ENCODE measurements at regions not wholly inside any gene's neighbourhood (a gene's known extent, or its start where the extent isn't known, plus 50 kb on each side); places are given as distances from the start of the nearest gene placed in this dataset.

DNA sequence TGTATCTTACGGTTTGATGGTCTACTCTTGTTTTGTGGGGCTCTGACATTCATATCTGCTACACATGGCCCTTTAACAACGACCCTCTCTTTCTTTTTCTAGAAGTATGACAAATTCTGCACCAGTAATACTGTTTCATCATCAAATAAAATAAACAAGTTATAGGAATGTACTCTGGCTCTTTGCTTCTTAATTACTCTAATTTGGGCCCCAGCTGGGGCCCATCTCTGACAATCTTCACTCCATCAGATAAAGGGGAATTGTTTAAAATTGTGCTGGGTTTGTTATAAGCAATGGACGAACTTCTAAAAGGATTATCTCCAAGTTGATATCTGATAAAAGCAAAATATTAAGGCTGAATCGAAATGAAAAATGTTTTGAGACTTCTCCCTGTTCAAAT is 343.6 kb upstream of the JAG1 start:
- H4K91ac ChIP-seq (ENCODE audit: low read depth, low read length, poor library complexity): no peak overlapping the region
- H3K4me3 ChIP-seq (ENCODE audit: low read length in 2 of 2): no peak overlapping the region
- H2BK12ac ChIP-seq (ENCODE audit: low read length): no peak overlapping the region
- no peak overlapping the region for H2BK15ac ChIP-seq (ENCODE audit: low read length)
- no peak for DNase-seq (ENCODE audit: low spot score)
- no CpG with 5 or more reads among the region's 4 CpGs for WGBS, 2 donors (ENCODE audit: extremely low coverage in 2 of 2, insufficient read length in 2 of 2, insufficient replicate concordance in 1 of 2)
- H2BK120ac ChIP-seq (ENCODE audit: low read depth, low read length): no peak overlapping the region
- peaks cover 0 to 5% (median 0%) of the 10 kb centered on the region in 3 experiments for H3K27me3 ChIP-seq (ENCODE audit: control insufficient read depth in 3 of 3, insufficient read depth in 3 of 3, low read depth in 1 of 3, low read length in 3 of 3)
- H3K36me3 ChIP-seq (replicated peaks in 1 of 2; ENCODE audit: control insufficient read depth in 2 of 2, insufficient read depth in 2 of 2, low read length in 2 of 2): no peaks in the 10 kb centered on the region
- H3K23ac ChIP-seq (ENCODE audit: low read depth, low read length, poor library complexity): no peak overlapping the region
- H3K79me1 ChIP-seq (ENCODE audit: low read depth, low read length): no peaks in the 10 kb centered on the region
- H2AK5ac ChIP-seq (ENCODE audit: low read depth, low read length): no peak overlapping the region
- H2AFZ ChIP-seq (ENCODE audit: low read length): no peak overlapping the region
- H3K18ac ChIP-seq (ENCODE audit: low read length): no peak overlapping the region
- no peak overlapping the region for H3K14ac ChIP-seq (ENCODE audit: low read length)
- H3K4ac ChIP-seq (ENCODE audit: low read length): no peak overlapping the region
- H3K4me1 ChIP-seq (ENCODE audit: control insufficient read depth in 2 of 2, insufficient read depth in 1 of 2, low read depth in 1 of 2, low read length in 2 of 2): peaks cover 0 to 5% of the 10 kb centered on the region in 2 donors
- H3K9ac ChIP-seq (ENCODE audit: low read depth, low read length, poor library complexity): no peak overlapping the region
- no peak overlapping the region for H3K4me2 ChIP-seq (ENCODE audit: insufficient read depth, low read length, poor library complexity, severe bottlenecking)
- no peak overlapping the region for H3K27ac ChIP-seq (replicated peaks; ENCODE audit: low read length)
- H2BK5ac ChIP-seq (ENCODE audit: low read length): no peak overlapping the region
- no peaks in the 10 kb centered on the region for H3K9me3 ChIP-seq (replicated peaks in 1 of 2; ENCODE audit: control insufficient read depth in 2 of 2, insufficient read depth in 1 of 2, low read depth in 1 of 2, low read length in 2 of 2)
- H4K8ac ChIP-seq (ENCODE audit: low read depth, low read length): no peak overlapping the region

DNA sequence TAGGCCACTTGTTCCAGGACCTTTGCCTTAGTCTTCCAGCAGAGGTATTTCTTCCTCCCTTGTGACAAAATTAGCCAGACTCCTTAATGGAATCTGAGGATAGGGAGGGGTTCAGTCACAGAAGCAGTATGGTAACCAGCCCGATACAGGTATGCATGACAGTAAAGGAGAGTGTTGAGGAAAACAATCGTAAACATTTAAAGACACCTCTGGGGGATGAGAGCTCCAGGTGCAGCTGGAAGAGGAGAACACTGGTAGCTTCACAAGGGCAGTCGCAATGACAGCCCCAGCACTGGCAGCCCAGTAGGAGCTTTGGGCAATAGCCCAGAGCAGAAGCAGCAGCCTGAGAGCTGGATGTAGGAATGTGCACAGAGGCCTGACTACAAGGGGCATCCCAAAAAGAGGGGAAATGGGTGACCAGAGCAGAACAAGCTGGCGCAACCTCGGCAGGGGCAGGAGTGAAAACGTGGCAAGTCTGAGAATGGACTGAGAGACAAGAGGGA is 344.9 kb upstream of the JAG1 start:
- peaks cover 0 to 5% of the 10 kb centered on the region in 2 donors for H3K4me1 ChIP-seq (ENCODE audit: control insufficient read depth in 2 of 2, insufficient read depth in 1 of 2, low read depth in 1 of 2, low read length in 2 of 2)
- H3K9ac ChIP-seq (ENCODE audit: low read depth, low read length, poor library complexity): no peak overlapping the region
- peaks cover 0 to 5% (median 0%) of the 10 kb centered on the region in 3 experiments for H3K27me3 ChIP-seq (ENCODE audit: control insufficient read depth in 3 of 3, insufficient read depth in 3 of 3, low read depth in 1 of 3, low read length in 3 of 3)
- no peak overlapping the region for H3K4me3 ChIP-seq (ENCODE audit: low read length in 2 of 2)
- H2BK15ac ChIP-seq (ENCODE audit: low read length): peak overlapping the region; percentile 45
- H3K27ac ChIP-seq (replicated peaks; ENCODE audit: low read length): no peak overlapping the region
- H3K4ac ChIP-seq (ENCODE audit: low read length): peak overlapping the region; percentile 46
- H2BK5ac ChIP-seq (ENCODE audit: low read length): no peak overlapping the region
- no peak overlapping the region for H2AK5ac ChIP-seq (ENCODE audit: low read depth, low read length)
- no CpG with 5 or more reads among the region's 6 CpGs for WGBS, 2 donors (ENCODE audit: extremely low coverage in 2 of 2, insufficient read length in 2 of 2, insufficient replicate concordance in 1 of 2)
- peak overlapping the region; percentile 87 for H3K18ac ChIP-seq (ENCODE audit: low read length)
- H2BK120ac ChIP-seq (ENCODE audit: low read depth, low read length): no peak overlapping the region
- no peak overlapping the region for H2AFZ ChIP-seq (ENCODE audit: low read length)
- no peak overlapping the region for H4K8ac ChIP-seq (ENCODE audit: low read depth, low read length)
- H3K14ac ChIP-seq (ENCODE audit: low read length): no peak overlapping the region
- H3K79me1 ChIP-seq (ENCODE audit: low read depth, low read length): no peaks in the 10 kb centered on the region
- H3K4me2 ChIP-seq (ENCODE audit: insufficient read depth, low read length, poor library complexity, severe bottlenecking): no peak overlapping the region
- H3K23ac ChIP-seq (ENCODE audit: low read depth, low read length, poor library complexity): no peak overlapping the region
- H4K91ac ChIP-seq (ENCODE audit: low read depth, low read length, poor library complexity): no peak overlapping the region
- no peaks in the 10 kb centered on the region for H3K36me3 ChIP-seq (replicated peaks in 1 of 2; ENCODE audit: control insufficient read depth in 2 of 2, insufficient read depth in 2 of 2, low read length in 2 of 2)
- no peak for DNase-seq (ENCODE audit: low spot score)
- no peaks in the 10 kb centered on the region for H3K9me3 ChIP-seq (replicated peaks in 1 of 2; ENCODE audit: control insufficient read depth in 2 of 2, insufficient read depth in 1 of 2, low read depth in 1 of 2, low read length in 2 of 2)
- H2BK12ac ChIP-seq (ENCODE audit: low read length): no peak overlapping the region

DNA sequence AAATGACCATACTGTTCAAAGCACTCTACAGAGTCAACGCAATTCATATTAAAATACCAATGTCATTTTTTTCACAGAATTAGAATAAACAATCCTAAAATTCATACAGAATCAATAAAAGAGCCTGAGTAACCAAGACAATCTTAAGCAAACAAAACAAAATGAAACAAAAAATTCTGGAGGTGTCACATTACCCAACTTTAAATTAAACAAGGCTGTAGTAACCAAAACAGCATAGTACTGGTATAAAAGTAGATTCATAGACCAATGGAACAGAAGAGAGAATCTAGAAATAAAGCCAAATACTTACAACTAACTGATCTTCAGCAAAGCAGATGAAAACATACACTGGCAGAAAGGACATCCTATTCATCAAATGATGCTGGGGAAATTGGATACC is 346.9 kb upstream of the JAG1 start:
- H3K4ac ChIP-seq (ENCODE audit: low read length): no peak overlapping the region
- H2BK120ac ChIP-seq (ENCODE audit: low read depth, low read length): no peak overlapping the region
- no peaks in the 10 kb centered on the region for H3K79me1 ChIP-seq (ENCODE audit: low read depth, low read length)
- H3K4me3 ChIP-seq (ENCODE audit: low read length in 2 of 2): no peak overlapping the region
- H3K4me2 ChIP-seq (ENCODE audit: insufficient read depth, low read length, poor library complexity, severe bottlenecking): no peak overlapping the region
- no peak overlapping the region for H3K14ac ChIP-seq (ENCODE audit: low read length)
- no peak overlapping the region for H4K8ac ChIP-seq (ENCODE audit: low read depth, low read length)
- no peak overlapping the region for H4K91ac ChIP-seq (ENCODE audit: low read depth, low read length, poor library complexity)
- H3K4me1 ChIP-seq (ENCODE audit: control insufficient read depth in 2 of 2, insufficient read depth in 1 of 2, low read depth in 1 of 2, low read length in 2 of 2): peaks cover 0 to 5% of the 10 kb centered on the region in 2 donors
- no peak overlapping the region for H3K27ac ChIP-seq (replicated peaks; ENCODE audit: low read length)
- no peak for DNase-seq (ENCODE audit: low spot score)
- H3K9ac ChIP-seq (ENCODE audit: low read depth, low read length, poor library complexity): no peak overlapping the region
- H3K23ac ChIP-seq (ENCODE audit: low read depth, low read length, poor library complexity): no peak overlapping the region
- no CpG with 5 or more reads among the region's 1 CpG for WGBS, 2 donors (ENCODE audit: extremely low coverage in 2 of 2, insufficient read length in 2 of 2, insufficient replicate concordance in 1 of 2)
- no peaks in the 10 kb centered on the region for H3K27me3 ChIP-seq (ENCODE audit: control insufficient read depth in 3 of 3, insufficient read depth in 3 of 3, low read depth in 1 of 3, low read length in 3 of 3)
- no peak overlapping the region for H3K18ac ChIP-seq (ENCODE audit: low read length)
- no peaks in the 10 kb centered on the region for H3K9me3 ChIP-seq (replicated peaks in 1 of 2; ENCODE audit: control insufficient read depth in 2 of 2, insufficient read depth in 1 of 2, low read depth in 1 of 2, low read length in 2 of 2)
- H3K36me3 ChIP-seq (replicated peaks in 1 of 2; ENCODE audit: control insufficient read depth in 2 of 2, insufficient read depth in 2 of 2, low read length in 2 of 2): no peaks in the 10 kb centered on the region
- no peak overlapping the region for H2BK15ac ChIP-seq (ENCODE audit: low read length)
- no peak overlapping the region for H2AFZ ChIP-seq (ENCODE audit: low read length)
- H2BK5ac ChIP-seq (ENCODE audit: low read length): no peak overlapping the region
- H2BK12ac ChIP-seq (ENCODE audit: low read length): no peak overlapping the region
- no peak overlapping the region for H2AK5ac ChIP-seq (ENCODE audit: low read depth, low read length)

DNA sequence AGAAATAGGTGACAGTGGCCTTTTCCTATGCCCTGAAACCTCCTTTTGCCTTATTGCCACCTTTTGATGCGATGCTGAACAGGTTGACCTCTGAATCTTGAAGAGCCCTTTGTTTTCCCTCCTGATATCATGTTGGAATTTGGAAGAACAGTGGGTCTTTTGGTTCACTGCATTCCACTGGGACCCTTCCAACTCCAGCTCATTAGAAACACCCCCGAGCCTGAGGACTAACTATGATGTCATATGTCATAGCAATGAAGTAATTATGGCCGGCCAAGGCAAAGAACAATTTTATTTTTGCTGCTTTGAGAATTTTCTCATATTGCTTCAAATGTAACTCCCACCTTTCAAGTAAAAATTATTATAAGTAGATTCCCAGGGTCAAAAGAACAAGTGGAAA is 353.4 kb upstream of the JAG1 start:
- H2AK5ac ChIP-seq (ENCODE audit: low read depth, low read length): no peak overlapping the region
- H2BK120ac ChIP-seq (ENCODE audit: low read depth, low read length): no peak overlapping the region
- H4K8ac ChIP-seq (ENCODE audit: low read depth, low read length): no peak overlapping the region
- H3K14ac ChIP-seq (ENCODE audit: low read length): no peak overlapping the region
- no peak overlapping the region for H3K27ac ChIP-seq (replicated peaks; ENCODE audit: low read length)
- H3K9ac ChIP-seq (ENCODE audit: low read depth, low read length, poor library complexity): no peak overlapping the region
- no peak overlapping the region for H3K4ac ChIP-seq (ENCODE audit: low read length)
- no peak overlapping the region for H3K18ac ChIP-seq (ENCODE audit: low read length)
- no peaks in the 10 kb centered on the region for H3K27me3 ChIP-seq (ENCODE audit: control insufficient read depth in 3 of 3, insufficient read depth in 3 of 3, low read depth in 1 of 3, low read length in 3 of 3)
- no peak overlapping the region for H3K4me3 ChIP-seq (ENCODE audit: low read length in 2 of 2)
- no peaks in the 10 kb centered on the region for H3K9me3 ChIP-seq (replicated peaks in 1 of 2; ENCODE audit: control insufficient read depth in 2 of 2, insufficient read depth in 1 of 2, low read depth in 1 of 2, low read length in 2 of 2)
- H3K23ac ChIP-seq (ENCODE audit: low read depth, low read length, poor library complexity): no peak overlapping the region
- no peak overlapping the region for H2BK15ac ChIP-seq (ENCODE audit: low read length)
- DNase-seq (ENCODE audit: low spot score): no peak
- H2BK12ac ChIP-seq (ENCODE audit: low read length): no peak overlapping the region
- no peak overlapping the region for H2AFZ ChIP-seq (ENCODE audit: low read length)
- no peaks in the 10 kb centered on the region for H3K36me3 ChIP-seq (replicated peaks in 1 of 2; ENCODE audit: control insufficient read depth in 2 of 2, insufficient read depth in 2 of 2, low read length in 2 of 2)
- no peak overlapping the region for H3K4me2 ChIP-seq (ENCODE audit: insufficient read depth, low read length, poor library complexity, severe bottlenecking)
- H3K4me1 ChIP-seq (ENCODE audit: control insufficient read depth in 2 of 2, insufficient read depth in 1 of 2, low read depth in 1 of 2, low read length in 2 of 2): peaks cover 0 to 3% of the 10 kb centered on the region in 2 donors
- WGBS, 2 donors (ENCODE audit: extremely low coverage in 2 of 2, insufficient read length in 2 of 2, insufficient replicate concordance in 1 of 2): no CpG with 5 or more reads among the region's 3 CpGs
- no peak overlapping the region for H4K91ac ChIP-seq (ENCODE audit: low read depth, low read length, poor library complexity)
- H2BK5ac ChIP-seq (ENCODE audit: low read length): no peak overlapping the region
- H3K79me1 ChIP-seq (ENCODE audit: low read depth, low read length): no peaks in the 10 kb centered on the region

Data from neuronal stem cell (in vitro differentiated cells).